ENCODE measurements at regions not wholly inside any gene's neighbourhood (a gene's known extent, or its start where the extent isn't known, plus 50 kb on each side); places are given as distances from the start of the nearest gene placed in this dataset.
"Not testable (repeated sequence)": the region's sequence is repeated elsewhere in the genome, so short reads cannot be mapped to it uniquely, and the experiment has no call there.

DNA sequence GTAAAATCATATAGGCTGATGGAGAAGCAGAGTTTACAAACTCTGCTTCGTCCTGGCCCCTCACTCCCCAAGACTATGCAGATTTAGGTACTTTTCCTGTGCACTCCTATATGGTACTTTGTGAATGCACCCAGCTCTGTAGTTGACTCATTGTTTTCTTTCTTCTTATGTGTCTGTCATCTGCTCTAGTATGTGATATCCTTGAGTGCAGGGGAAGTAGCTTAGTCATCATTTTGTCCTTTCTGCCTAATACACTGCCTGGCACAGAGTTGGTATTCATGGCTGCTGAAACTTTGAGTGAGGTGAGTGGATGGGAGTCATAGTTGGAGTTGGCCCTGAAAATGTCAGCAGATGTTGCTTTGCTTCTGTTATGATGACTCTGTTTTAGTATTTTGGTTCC lies 222.6 kb downstream of the RNF144B start:
- H3K4me3 ChIP-seq (ENCODE audit: insufficient read depth, low read depth, low read length): no peak overlapping the region
- no peaks in the 10 kb centered on the region for H3K9me3 ChIP-seq (ENCODE audit: control insufficient read depth, low read length)
- 87 to 95% methylated on average over 1 of the region's 1 CpG for WGBS, 2 experiments
- H3K27me3 ChIP-seq (ENCODE audit: control insufficient read depth, insufficient read depth, low read length, poor library complexity, severe bottlenecking): no peaks in the 10 kb centered on the region
- peaks cover 3% of the 10 kb centered on the region for H3K4me1 ChIP-seq (ENCODE audit: control insufficient read depth, insufficient read depth, low read length)
- no peak overlapping the region for H3K27ac ChIP-seq (ENCODE audit: insufficient read depth, low read depth, low read length, poor library complexity, severe bottlenecking)
- H3K36me3 ChIP-seq (ENCODE audit: control insufficient read depth, insufficient read depth, low read length): no peaks in the 10 kb centered on the region

DNA sequence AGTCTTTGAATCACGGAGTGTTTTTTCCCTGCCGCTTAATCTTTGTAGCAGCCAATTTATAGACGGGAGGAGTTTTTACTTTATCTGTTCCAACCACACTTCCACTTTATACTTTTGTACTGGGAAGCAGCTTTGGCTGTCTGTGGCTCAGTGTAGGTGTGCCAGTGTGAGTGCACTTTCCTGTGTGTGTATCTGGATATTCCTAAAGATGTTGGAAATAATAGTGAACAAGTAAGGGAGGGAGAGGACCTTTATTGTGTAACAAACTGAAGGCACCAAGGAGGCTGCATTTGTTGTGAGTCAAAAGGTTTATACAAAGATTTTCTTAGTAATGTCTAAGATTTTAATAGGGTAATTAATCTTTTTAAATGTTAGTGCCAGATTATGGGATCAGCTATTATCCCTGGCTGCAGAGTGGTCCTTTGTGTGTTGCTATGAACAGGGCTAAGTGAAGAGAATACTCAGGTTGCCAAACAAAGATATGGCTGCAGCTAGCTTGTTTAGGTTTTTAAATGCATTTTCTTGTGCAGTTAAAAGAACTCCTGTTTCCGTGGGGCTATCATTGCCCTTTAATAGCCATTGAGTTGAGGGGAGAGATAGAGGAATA lies 226.3 kb downstream of the RNF144B start:
- 61 to 81% methylated on average over 4 of the region's 4 CpGs for WGBS, 2 experiments
- H3K9me3 ChIP-seq (ENCODE audit: control insufficient read depth, low read length): no peaks in the 10 kb centered on the region

DNA sequence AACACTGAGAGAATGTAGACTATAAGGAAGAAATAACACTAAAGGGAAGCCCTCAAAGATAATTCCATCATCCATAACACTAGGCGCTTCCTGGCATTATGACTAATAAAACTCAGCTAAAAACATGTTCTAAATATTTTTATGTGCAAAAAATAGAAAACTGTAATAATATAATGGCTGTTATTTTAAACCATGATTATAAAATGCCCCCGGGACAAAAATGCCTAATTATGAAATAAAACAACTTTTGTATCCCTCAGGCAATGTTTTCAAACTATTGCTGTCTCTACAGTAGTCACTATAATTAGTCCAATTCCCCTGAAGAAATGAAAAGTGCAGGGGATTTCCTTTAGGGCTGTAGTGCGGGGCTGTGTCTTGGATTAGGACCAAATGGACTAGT lies 242.4 kb downstream of the RNF144B start:
- Histone ChIP-seq H3K27me3 (ENCODE audit: control insufficient read depth, insufficient read depth, low read length, poor library complexity, severe bottlenecking) (no peaks in the 10 kb centered on the region), H3K4me1 (ENCODE audit: control insufficient read depth, insufficient read depth, low read length) (no peaks in the 10 kb centered on the region), H3K4me3 (ENCODE audit: insufficient read depth, low read depth, low read length) (no peak overlapping the region), H3K27ac (ENCODE audit: insufficient read depth, low read depth, low read length, poor library complexity, severe bottlenecking) (no peak overlapping the region), H3K9me3 (ENCODE audit: control insufficient read depth, low read length) (no peaks in the 10 kb centered on the region), H3K36me3 (ENCODE audit: control insufficient read depth, insufficient read depth, low read length) (no peaks in the 10 kb centered on the region)
- WGBS, 2 experiments: 93 to 100% methylated on average over 1 to 2 of the region's 3 CpGs

More for the DNA sequence above, 226.3 kb downstream of the RNF144B start:
- Histone ChIP-seq H3K27me3 (ENCODE audit: control insufficient read depth, insufficient read depth, low read length, poor library complexity, severe bottlenecking) (no peaks in the 10 kb centered on the region), H3K36me3 (ENCODE audit: control insufficient read depth, insufficient read depth, low read length) (no peaks in the 10 kb centered on the region), H3K4me3 (ENCODE audit: insufficient read depth, low read depth, low read length) (no peak overlapping the region), H3K27ac (ENCODE audit: insufficient read depth, low read depth, low read length, poor library complexity, severe bottlenecking) (no peak overlapping the region), H3K4me1 (ENCODE audit: control insufficient read depth, insufficient read depth, low read length) (peaks cover 3% of the 10 kb centered on the region)

DNA sequence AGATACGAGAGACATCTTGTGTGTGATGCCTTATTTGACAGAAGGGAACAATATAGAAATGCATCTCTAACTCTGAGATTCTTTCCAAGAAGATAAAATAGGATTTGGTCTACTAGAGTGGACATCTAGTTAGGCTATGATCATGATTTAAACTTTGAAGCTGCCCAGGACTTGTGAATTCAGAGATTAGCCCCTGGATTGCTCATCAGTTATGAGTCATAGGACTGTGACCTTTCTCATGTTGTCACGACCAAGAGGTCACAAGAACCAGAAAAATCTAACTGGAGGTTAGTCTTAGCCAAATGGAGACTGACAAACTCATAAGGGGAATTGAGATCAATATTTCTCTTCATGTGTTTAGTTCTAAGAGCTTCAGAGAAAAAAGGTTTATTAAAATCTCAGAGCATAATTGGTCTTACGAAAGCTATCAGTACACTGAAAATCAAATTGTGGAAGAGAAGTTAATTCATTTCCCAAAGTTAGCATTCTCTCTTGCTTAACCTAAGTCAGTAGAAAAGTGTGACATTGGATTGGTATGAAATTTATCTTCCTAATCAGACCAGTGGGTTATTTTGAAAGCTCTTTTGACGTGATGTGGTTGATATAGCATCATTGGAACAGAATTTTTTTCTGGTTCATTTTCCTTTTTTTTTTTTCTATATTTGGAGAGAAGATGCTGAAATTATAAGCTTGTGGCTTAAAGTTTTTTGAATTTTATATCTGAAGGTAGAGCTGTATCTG lies 245.7 kb downstream of the RNF144B start:
- no peak overlapping the region for H3K4me3 ChIP-seq (ENCODE audit: insufficient read depth, low read depth, low read length)
- no peaks in the 10 kb centered on the region for H3K36me3 ChIP-seq (ENCODE audit: control insufficient read depth, insufficient read depth, low read length)
- no peak overlapping the region for H3K27ac ChIP-seq (ENCODE audit: insufficient read depth, low read depth, low read length, poor library complexity, severe bottlenecking)
- no peaks in the 10 kb centered on the region for H3K9me3 ChIP-seq (ENCODE audit: control insufficient read depth, low read length)
- H3K4me1 ChIP-seq (ENCODE audit: control insufficient read depth, insufficient read depth, low read length): no peaks in the 10 kb centered on the region
- no peaks in the 10 kb centered on the region for H3K27me3 ChIP-seq (ENCODE audit: control insufficient read depth, insufficient read depth, low read length, poor library complexity, severe bottlenecking)
- WGBS, 2 experiments: 94 to 99% methylated on average over 4 of the region's 4 CpGs

DNA sequence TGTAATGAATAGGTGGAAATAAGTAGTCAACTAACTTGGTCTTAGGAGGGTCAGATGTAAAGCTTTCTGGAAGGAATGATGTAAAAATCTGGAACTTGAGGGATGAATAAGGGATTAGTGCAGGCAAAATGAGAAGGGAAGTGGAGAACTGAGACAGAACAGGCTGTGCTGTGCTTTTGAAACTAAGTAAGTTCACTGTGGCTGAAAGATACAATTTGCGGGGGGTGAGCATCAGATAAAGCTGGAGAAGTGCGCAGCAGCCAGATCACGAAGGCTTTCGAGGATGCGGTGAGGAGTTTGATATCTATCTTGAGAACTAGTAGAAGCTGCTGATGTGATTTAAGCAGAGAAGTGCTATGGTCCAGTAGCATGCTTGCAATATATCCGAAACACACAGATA lies 247.8 kb downstream of the RNF144B start:
- H3K27ac ChIP-seq (ENCODE audit: insufficient read depth, low read depth, low read length, poor library complexity, severe bottlenecking): no peak overlapping the region
- no peaks in the 10 kb centered on the region for H3K9me3 ChIP-seq (ENCODE audit: control insufficient read depth, low read length)
- WGBS, 2 experiments: 94 to 97% methylated on average over 6 of the region's 6 CpGs
- H3K36me3 ChIP-seq (ENCODE audit: control insufficient read depth, insufficient read depth, low read length): no peaks in the 10 kb centered on the region
- H3K4me3 ChIP-seq (ENCODE audit: insufficient read depth, low read depth, low read length): no peak overlapping the region
- no peaks in the 10 kb centered on the region for H3K27me3 ChIP-seq (ENCODE audit: control insufficient read depth, insufficient read depth, low read length, poor library complexity, severe bottlenecking)
- H3K4me1 ChIP-seq (ENCODE audit: control insufficient read depth, insufficient read depth, low read length): no peaks in the 10 kb centered on the region

DNA sequence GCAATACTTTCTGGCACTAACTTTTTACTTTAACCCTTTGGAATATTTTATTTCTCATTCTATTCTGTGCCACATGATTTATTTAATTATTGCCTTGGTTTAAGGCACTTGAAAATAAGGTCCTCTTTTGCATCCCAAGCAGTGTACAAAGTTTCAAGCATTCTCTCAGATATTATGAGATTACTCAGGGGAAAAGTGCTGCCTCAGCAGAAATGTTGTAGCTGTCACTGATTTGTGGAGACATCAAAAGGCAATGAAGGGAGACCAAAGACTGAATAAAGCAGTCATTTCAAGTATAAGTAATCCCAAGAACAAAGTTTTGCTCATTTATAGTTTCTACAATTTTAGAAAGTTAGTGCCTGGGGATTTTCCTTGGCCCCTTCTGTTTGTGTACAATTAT lies 253.0 kb downstream of the RNF144B start:
- H3K36me3 ChIP-seq (ENCODE audit: control insufficient read depth, insufficient read depth, low read length): no peaks in the 10 kb centered on the region
- no peaks in the 10 kb centered on the region for H3K9me3 ChIP-seq (ENCODE audit: control insufficient read depth, low read length)
- H3K27me3 ChIP-seq (ENCODE audit: control insufficient read depth, insufficient read depth, low read length, poor library complexity, severe bottlenecking): no peaks in the 10 kb centered on the region
- no peaks in the 10 kb centered on the region for H3K4me1 ChIP-seq (ENCODE audit: control insufficient read depth, insufficient read depth, low read length)
- H3K27ac ChIP-seq (ENCODE audit: insufficient read depth, low read depth, low read length, poor library complexity, severe bottlenecking): no peak overlapping the region
- H3K4me3 ChIP-seq (ENCODE audit: insufficient read depth, low read depth, low read length): no peak overlapping the region

DNA sequence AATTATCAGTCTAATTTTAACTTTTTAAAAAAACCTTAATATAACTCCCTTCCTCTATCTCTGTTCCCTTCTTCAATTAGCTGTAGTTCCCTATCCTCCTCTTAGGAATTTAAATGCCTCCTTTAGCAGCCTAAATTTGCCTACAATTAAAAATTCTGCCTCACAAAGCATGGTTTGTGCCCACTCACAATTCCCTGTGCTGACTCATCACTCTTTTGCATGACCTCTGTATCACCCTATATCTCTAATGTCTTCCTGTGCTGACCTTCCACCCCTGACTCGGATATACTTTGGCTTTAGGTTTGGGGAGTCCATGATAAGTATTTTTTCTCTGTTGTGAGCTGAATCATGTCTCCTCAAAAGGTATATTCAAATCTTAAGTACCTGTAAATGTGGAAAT lies 253.6 kb downstream of the RNF144B start:
- no peaks in the 10 kb centered on the region for H3K36me3 ChIP-seq (ENCODE audit: control insufficient read depth, insufficient read depth, low read length)
- H3K27ac ChIP-seq (ENCODE audit: insufficient read depth, low read depth, low read length, poor library complexity, severe bottlenecking): no peak overlapping the region
- no peak overlapping the region for H3K4me3 ChIP-seq (ENCODE audit: insufficient read depth, low read depth, low read length)
- H3K4me1 ChIP-seq (ENCODE audit: control insufficient read depth, insufficient read depth, low read length): no peaks in the 10 kb centered on the region
- H3K9me3 ChIP-seq (ENCODE audit: control insufficient read depth, low read length): no peaks in the 10 kb centered on the region
- 67 to 100% methylated on average over 1 of the region's 1 CpG for WGBS, 2 experiments
- no peaks in the 10 kb centered on the region for H3K27me3 ChIP-seq (ENCODE audit: control insufficient read depth, insufficient read depth, low read length, poor library complexity, severe bottlenecking)

DNA sequence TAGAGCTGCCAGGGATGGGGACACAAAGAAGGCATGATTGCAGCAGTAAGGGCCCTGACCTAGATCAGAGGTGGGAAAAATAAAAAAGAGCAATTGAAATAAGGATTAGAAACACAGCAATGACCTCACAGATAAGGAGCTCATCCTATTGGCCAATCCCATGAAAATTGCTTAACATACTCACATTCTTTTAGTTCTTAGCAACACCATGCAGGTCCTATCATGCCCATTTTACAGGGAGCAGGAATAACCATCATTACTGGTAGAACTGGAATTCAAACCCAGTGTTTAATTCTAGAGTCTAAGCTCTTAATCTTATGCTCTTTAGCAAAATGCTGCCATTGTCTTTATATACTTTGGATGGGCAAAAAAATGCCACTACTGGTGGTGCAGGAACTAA lies 267.7 kb downstream of the RNF144B start:
- H3K27me3 ChIP-seq (ENCODE audit: control insufficient read depth, insufficient read depth, low read length, poor library complexity, severe bottlenecking): no peaks in the 10 kb centered on the region
- H3K27ac ChIP-seq (ENCODE audit: insufficient read depth, low read depth, low read length, poor library complexity, severe bottlenecking): no peak overlapping the region
- H3K4me1 ChIP-seq (ENCODE audit: control insufficient read depth, insufficient read depth, low read length): no peaks in the 10 kb centered on the region
- no peak overlapping the region for H3K4me3 ChIP-seq (ENCODE audit: insufficient read depth, low read depth, low read length)
- H3K9me3 ChIP-seq (ENCODE audit: control insufficient read depth, low read length): no peaks in the 10 kb centered on the region
- H3K36me3 ChIP-seq (ENCODE audit: control insufficient read depth, insufficient read depth, low read length): no peaks in the 10 kb centered on the region

DNA sequence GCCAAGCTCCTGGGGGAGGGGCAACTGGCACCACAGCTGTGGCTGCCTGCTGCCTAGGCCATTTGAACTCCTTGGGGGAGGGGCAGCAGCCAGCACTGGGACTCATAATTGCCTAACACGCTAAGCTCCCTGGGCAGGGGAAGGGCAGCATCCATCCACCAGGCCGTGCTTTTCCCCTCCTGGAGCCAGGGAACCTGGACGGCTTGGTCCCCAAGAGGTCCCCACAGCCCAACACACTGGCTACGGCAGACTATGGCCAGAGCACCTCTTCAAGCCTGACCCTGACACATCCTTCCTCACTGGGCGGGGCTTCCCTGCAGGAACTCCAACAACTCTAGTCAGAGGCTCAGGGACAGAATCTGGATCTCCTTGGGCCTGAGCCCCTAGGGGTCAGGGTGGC lies 269.4 kb downstream of the RNF144B start:
- Histone ChIP-seq H3K4me3 (ENCODE audit: insufficient read depth, low read depth, low read length) (no peak overlapping the region), H3K9me3 (ENCODE audit: control insufficient read depth, low read length) (no peaks in the 10 kb centered on the region), H3K27me3 (ENCODE audit: control insufficient read depth, insufficient read depth, low read length, poor library complexity, severe bottlenecking) (no peaks in the 10 kb centered on the region), H3K27ac (ENCODE audit: insufficient read depth, low read depth, low read length, poor library complexity, severe bottlenecking) (no peak overlapping the region), H3K36me3 (ENCODE audit: control insufficient read depth, insufficient read depth, low read length) (no peaks in the 10 kb centered on the region), H3K4me1 (ENCODE audit: control insufficient read depth, insufficient read depth, low read length) (no peaks in the 10 kb centered on the region)
- WGBS, 2 experiments: 90 to 92% methylated on average over 5 of the region's 5 CpGs

DNA sequence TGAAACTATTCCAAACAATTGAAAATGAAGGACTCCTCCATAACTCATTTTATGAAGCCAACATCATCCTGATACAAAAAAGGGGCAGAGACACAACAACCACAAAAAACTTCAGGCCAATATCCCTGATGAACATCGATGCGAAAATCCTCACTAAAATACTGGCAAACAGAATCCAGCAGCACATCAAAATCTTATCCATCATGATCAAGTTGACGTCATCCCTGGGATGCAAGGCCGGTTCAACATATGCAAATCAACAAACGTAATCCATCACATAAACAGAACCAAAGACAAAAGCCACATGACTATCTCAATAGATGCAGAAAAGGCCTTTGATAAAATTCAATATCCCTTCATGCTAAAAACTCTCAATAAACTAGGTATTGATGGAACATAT lies 272.8 kb downstream of the RNF144B start:
- whole genome bisulfite sequencing, 2 experiments: 83 to 89% methylated on average over 5 of the region's 5 CpGs
- not testable (repeated sequence) for H3K36me3 ChIP-seq (ENCODE audit: control insufficient read depth, insufficient read depth, low read length); H3K4me1 ChIP-seq (ENCODE audit: control insufficient read depth, insufficient read depth, low read length); H3K9me3 ChIP-seq (ENCODE audit: control insufficient read depth, low read length); H3K27me3 ChIP-seq (ENCODE audit: control insufficient read depth, insufficient read depth, low read length, poor library complexity, severe bottlenecking); H3K27ac ChIP-seq (ENCODE audit: insufficient read depth, low read depth, low read length, poor library complexity, severe bottlenecking); H3K4me3 ChIP-seq (ENCODE audit: insufficient read depth, low read depth, low read length)
